Loucy (cell line): ENCODE measurements at regions not wholly inside any gene's neighbourhood (a gene's known extent, or its start where the extent isn't known, plus 50 kb on each side); places are given as distances from the start of the nearest gene placed in this dataset.

Experiments used
- EZH2phosphoT487 ChIP-seq: fragments of 200-600 bp; IDR thresholded peaks from 2 replicates; pipeline ENCODE4 v1.6.1; 2018; ENCODE audit warnings: antibody characterized with exemption, mild to moderate bottlenecking, moderate library complexity, borderline replicate concordance
- TF ChIP-seq, protein P1 (sequence below): fragments of 200-600 bp; sonication (generic); conservative IDR thresholded peaks from 2 replicates; pipeline ENCODE4 v1.5.1; 2014; ENCODE audit warnings: mild to moderate bottlenecking, antibody characterized with exemption, low read length

DNA sequence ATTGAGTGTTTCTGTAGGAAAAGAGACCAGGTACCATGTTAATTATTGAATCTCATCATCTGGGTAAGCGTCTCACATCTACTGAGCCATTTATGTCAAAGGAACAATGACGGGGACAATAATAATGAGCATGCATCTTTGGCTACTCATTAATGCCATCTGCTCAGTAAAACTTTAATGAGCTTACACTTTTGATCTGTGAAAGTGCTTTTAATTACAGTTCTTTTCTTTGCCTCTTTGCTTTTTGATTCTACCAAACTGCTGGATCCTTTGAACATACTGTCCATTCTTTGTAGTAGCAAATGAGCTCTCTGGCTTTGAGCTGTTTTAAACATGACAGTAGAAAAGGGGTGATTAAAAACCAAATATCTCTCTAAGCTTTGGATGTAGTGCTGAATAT lies 181.2 kb upstream of the IVNS1ABP start:
- TF ChIP-seq, protein P1, sequence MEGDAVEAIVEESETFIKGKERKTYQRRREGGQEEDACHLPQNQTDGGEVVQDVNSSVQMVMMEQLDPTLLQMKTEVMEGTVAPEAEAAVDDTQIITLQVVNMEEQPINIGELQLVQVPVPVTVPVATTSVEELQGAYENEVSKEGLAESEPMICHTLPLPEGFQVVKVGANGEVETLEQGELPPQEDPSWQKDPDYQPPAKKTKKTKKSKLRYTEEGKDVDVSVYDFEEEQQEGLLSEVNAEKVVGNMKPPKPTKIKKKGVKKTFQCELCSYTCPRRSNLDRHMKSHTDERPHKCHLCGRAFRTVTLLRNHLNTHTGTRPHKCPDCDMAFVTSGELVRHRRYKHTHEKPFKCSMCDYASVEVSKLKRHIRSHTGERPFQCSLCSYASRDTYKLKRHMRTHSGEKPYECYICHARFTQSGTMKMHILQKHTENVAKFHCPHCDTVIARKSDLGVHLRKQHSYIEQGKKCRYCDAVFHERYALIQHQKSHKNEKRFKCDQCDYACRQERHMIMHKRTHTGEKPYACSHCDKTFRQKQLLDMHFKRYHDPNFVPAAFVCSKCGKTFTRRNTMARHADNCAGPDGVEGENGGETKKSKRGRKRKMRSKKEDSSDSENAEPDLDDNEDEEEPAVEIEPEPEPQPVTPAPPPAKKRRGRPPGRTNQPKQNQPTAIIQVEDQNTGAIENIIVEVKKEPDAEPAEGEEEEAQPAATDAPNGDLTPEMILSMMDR, result no peak
- TF ChIP-seq EZH2phosphoT487, result no peak
